HUES6 (cell line): ENCODE measurements at regions not wholly inside any gene's neighbourhood (a gene's known extent, or its start where the extent isn't known, plus 50 kb on each side); places are given as distances from the start of the nearest gene placed in this dataset.

ENCODE experiments used
- H3K27ac ChIP-seq: 2 replicates; pipeline ENCODE4 v1.7.0; 2013; ENCODE audit warnings: low read depth, mild to moderate bottlenecking, low read length, inconsistent platforms
- H3K27me3 ChIP-seq: 2 replicates; pipeline ENCODE4 v1.6.1; 2013; ENCODE audit warnings: low read length; ENCODE audit not compliant: control insufficient read depth, insufficient read depth
- H3K36me3 ChIP-seq: 2 replicates; pipeline ENCODE4 v1.6.1; 2013; ENCODE audit warnings: low read length; ENCODE audit not compliant: control insufficient read depth, insufficient read depth
- H3K4me1 ChIP-seq: 2 replicates; pipeline ENCODE4 v1.6.1; 2013; ENCODE audit warnings: low read length; ENCODE audit not compliant: control insufficient read depth, insufficient read depth
- H3K4me3 ChIP-seq: 2 replicates; pipeline ENCODE4 v1.5.1; 2013; ENCODE audit warnings: low read depth, low read length
- H3K9ac ChIP-seq: one replicate; pipeline ENCODE4 v1.6.1; 2013; ENCODE audit warnings: mild to moderate bottlenecking, low read length
- H3K9me3 ChIP-seq: 2 replicates; pipeline ENCODE4 v1.6.1; 2013; ENCODE audit warnings: low read depth, low read length; ENCODE audit not compliant: control insufficient read depth, insufficient read depth

- H3K27me3 ChIP-seq: peaks cover 42% of the 10 kb centered on the region
- H3K27ac ChIP-seq: no peak overlapping the region
- H3K4me1 ChIP-seq: peaks cover 24% of the 10 kb centered on the region; the same call in 1 of the 2 replicates
- no peak overlapping the region for H3K9ac ChIP-seq
- no peaks in the 10 kb centered on the region for H3K36me3 ChIP-seq
- H3K4me3 ChIP-seq: no peak overlapping the region
- no peaks in the 10 kb centered on the region for H3K9me3 ChIP-seq
Observed at GRCh38 chr9:113646946-113647914, 183.7 kb downstream of the RGS3 start.

- H3K9me3 ChIP-seq: no peaks in the 10 kb centered on the region
- no peaks in the 10 kb centered on the region for H3K36me3 ChIP-seq
- H3K9ac ChIP-seq: no peak overlapping the region
- H3K27ac ChIP-seq: no peak overlapping the region
- H3K27me3 ChIP-seq: peaks cover 42% of the 10 kb centered on the region
- no peak overlapping the region for H3K4me3 ChIP-seq
- peaks cover 24% of the 10 kb centered on the region; the same call in 1 of the 2 replicates for H3K4me1 ChIP-seq
Observed at GRCh38 chr9:113648048-113648447, 184.5 kb downstream of the RGS3 start.

GRCh38 chr9:113648586-113648985 lies 185.1 kb downstream of the RGS3 start:
- Histone ChIP-seq H3K27me3 (peaks cover 38% of the 10 kb centered on the region), H3K4me1 (peaks cover 24% of the 10 kb centered on the region; the same call in 1 of the 2 replicates), H3K36me3 (no peaks in the 10 kb centered on the region), H3K9me3 (no peaks in the 10 kb centered on the region), H3K4me3 (no peak overlapping the region), H3K27ac (no peak overlapping the region), H3K9ac (no peak overlapping the region)

GRCh38 chr9:113649054-113649453 lies 185.5 kb downstream of the RGS3 start:
- Histone ChIP-seq H3K4me1 (peaks cover 24% of the 10 kb centered on the region; the same call in 1 of the 2 replicates), H3K9ac (no peak overlapping the region), H3K4me3 (no peak overlapping the region), H3K27me3 (peaks cover 34% of the 10 kb centered on the region), H3K27ac (no peak overlapping the region), H3K9me3 (no peaks in the 10 kb centered on the region), H3K36me3 (no peaks in the 10 kb centered on the region)

GRCh38 chr9:113649855-113650206 lies 186.3 kb downstream of the RGS3 start:
- no peak overlapping the region for H3K9ac ChIP-seq
- H3K9me3 ChIP-seq: no peaks in the 10 kb centered on the region
- no peak overlapping the region for H3K4me3 ChIP-seq
- no peak overlapping the region for H3K27ac ChIP-seq
- peaks cover 24% of the 10 kb centered on the region; the same call in 1 of the 2 replicates for H3K4me1 ChIP-seq
- no peaks in the 10 kb centered on the region for H3K36me3 ChIP-seq
- H3K27me3 ChIP-seq: peaks cover 27% of the 10 kb centered on the region

GRCh38 chr9:113650207-113651131 lies 186.9 kb downstream of the RGS3 start:
- no peaks in the 10 kb centered on the region for H3K36me3 ChIP-seq
- H3K27ac ChIP-seq: no peak overlapping the region
- no peak overlapping the region for H3K4me3 ChIP-seq
- peaks cover 20% of the 10 kb centered on the region for H3K27me3 ChIP-seq
- H3K9ac ChIP-seq: no peak overlapping the region
- H3K4me1 ChIP-seq: peaks cover 24% of the 10 kb centered on the region
- no peaks in the 10 kb centered on the region for H3K9me3 ChIP-seq

GRCh38 chr9:113651896-113652295 lies 188.4 kb downstream of the RGS3 start:
- H3K27ac ChIP-seq: no peak overlapping the region

GRCh38 chr9:113652355-113653152 lies 189.0 kb downstream of the RGS3 start:
- Histone ChIP-seq H3K9me3 (no peaks in the 10 kb centered on the region), H3K4me1 (peaks cover 31% of the 10 kb centered on the region), H3K27ac (no peak overlapping the region), H3K27me3 (no peaks in the 10 kb centered on the region; the same call in 1 of the 2 replicates), H3K36me3 (no peaks in the 10 kb centered on the region), H3K9ac (no peak overlapping the region), H3K4me3 (no peak overlapping the region)

More at GRCh38 chr9:113651896-113652295, 188.4 kb downstream of the RGS3 start:
- Histone ChIP-seq H3K9ac (no peak overlapping the region), H3K4me3 (no peak overlapping the region), H3K36me3 (no peaks in the 10 kb centered on the region), H3K9me3 (no peaks in the 10 kb centered on the region), H3K4me1 (peaks cover 25% of the 10 kb centered on the region), H3K27me3 (peaks cover 6% of the 10 kb centered on the region)

GRCh38 chr9:113653746-113654604 lies 190.4 kb downstream of the RGS3 start:
- H3K4me3 ChIP-seq: no peak overlapping the region
- H3K27ac ChIP-seq: no peak overlapping the region
- no peaks in the 10 kb centered on the region for H3K27me3 ChIP-seq
- H3K9ac ChIP-seq: no peak overlapping the region
- H3K4me1 ChIP-seq: peaks cover 42% of the 10 kb centered on the region
- no peaks in the 10 kb centered on the region for H3K9me3 ChIP-seq
- no peaks in the 10 kb centered on the region for H3K36me3 ChIP-seq
